T-cell (primary cell): ENCODE measurements at regions not wholly inside any gene's neighbourhood (a gene's known extent, or its start where the extent isn't known, plus 50 kb on each side); places are given as distances from the start of the nearest gene placed in this dataset.

ENCODE experiments used
- ATAC-seq, 4 experiments: fragments of 200-7000 bp in 3 of 4; fragments of 150-1000 bp in 1 of 4; cut with Tn5 transposase; replicated peaks in 1 of 4; 1 replicate in 3 of 4; 2 replicates in 1 of 4; pipeline ENCODE4 v1.10.0; 2021; ENCODE audit warnings: moderate library complexity in 3 of 4, mild to moderate bottlenecking in 2 of 4, moderate number of reproducible peaks in 1 of 4
- CTCF ChIA-PET, 2 donors: fragments of 300-600 bp; sonication (Branson Sonifier 250); formaldehyde crosslinking; loops; one replicate each; lab custom pipeline; 2022; ENCODE audit warnings: antibody characterized with exemption in 2 of 2; lab: Charles Lee
- POLR2A ChIA-PET, 2 donors: fragments of 300-600 bp; sonication (Branson Sonifier 250); formaldehyde crosslinking; loops; one replicate each; lab custom pipeline; 2022; ENCODE audit warnings: antibody characterized with exemption in 2 of 2; lab: Charles Lee
- DNase-seq, 35 experiments: peaks; one replicate each; pipeline versions ENCODE4 v3.0.0 to v3.0.0-alpha.2; 2013 to 2023
- H3K27ac ChIP-seq: one replicate; pipeline ENCODE4 v1.5.1; 2013; ENCODE audit warnings: low read length
- H3K27me3 ChIP-seq, 2 experiments: replicated peaks in 1 of 2; 1 replicate in 1 of 2; 2 replicates in 1 of 2; pipeline versions ENCODE4 v1.6.1 to v1.7.0; 2013; ENCODE audit warnings: low read length in 1 of 2, mixed read lengths in 1 of 2; ENCODE audit not compliant: control insufficient read depth in 2 of 2, insufficient read depth in 2 of 2; ENCODE audit errors: extremely low read depth in 1 of 2
- H3K36me3 ChIP-seq, 2 donors: 1 replicate in 1 of 2; 2 replicates in 1 of 2; pipeline versions ENCODE4 v1.6.1 to v1.7.0; 2013; ENCODE audit warnings: low read length in 1 of 2; ENCODE audit not compliant: control insufficient read depth in 2 of 2, insufficient read depth in 1 of 2; ENCODE audit errors: extremely low read depth in 1 of 2
- H3K4me1 ChIP-seq, 2 experiments: 1 replicate in 1 of 2; 2 replicates in 1 of 2; pipeline versions ENCODE4 v1.6.1 to v1.7.0; 2013; ENCODE audit warnings: low read length in 2 of 2, mixed read lengths in 1 of 2; ENCODE audit not compliant: insufficient read depth in 2 of 2, control insufficient read depth in 1 of 2; ENCODE audit errors: extremely low read depth in 1 of 2
- H3K4me3 ChIP-seq, 2 donors: 1 replicate in 1 of 2; 2 replicates in 1 of 2; pipeline versions ENCODE4 v1.5.1 to v1.7.0; 2013; ENCODE audit warnings: mild to moderate bottlenecking in 2 of 2, low read length in 1 of 2, moderate library complexity in 1 of 2; ENCODE audit not compliant: control insufficient read depth in 1 of 2; ENCODE audit errors: extremely low read depth in 1 of 2
- H3K9me3 ChIP-seq: 2 replicates; pipeline ENCODE4 v1.7.0; 2013
- H3K27ac Mint-ChIP-seq, 2 donors: one replicate each; pipeline ENCODE4 v1.8.0; 2020 to 2021; ENCODE audit warnings: mild to moderate bottlenecking in 2 of 2, mixed read lengths in 2 of 2
- H3K27me3 Mint-ChIP-seq, 2 donors: one replicate each; pipeline ENCODE4 v1.8.0; 2021 to 2022; ENCODE audit warnings: mixed read lengths in 2 of 2
- H3K36me3 Mint-ChIP-seq: one replicate; pipeline ENCODE4 v1.8.0; 2021; ENCODE audit warnings: mixed read lengths
- H3K4me1 Mint-ChIP-seq, 3 donors: one replicate each; pipeline ENCODE4 v1.8.0; 2020 to 2022; ENCODE audit warnings: mixed read lengths in 3 of 3, mild to moderate bottlenecking in 1 of 3
- H3K4me3 Mint-ChIP-seq, 3 donors: one replicate each; pipeline ENCODE4 v1.8.0; 2020 to 2022; ENCODE audit warnings: mild to moderate bottlenecking in 3 of 3, mixed read lengths in 3 of 3, moderate library complexity in 3 of 3
- H3K9me3 Mint-ChIP-seq, 3 donors: one replicate each; pipeline ENCODE4 v1.8.0; 2020 to 2022; ENCODE audit warnings: mixed read lengths in 3 of 3
- WGBS: methylation state at CpG from one replicate; pipeline ENCODE4 v1.1.5; 2013; ENCODE audit warnings: missing lambda C conversion rate; ENCODE audit not compliant: insufficient coverage; 5-methylcytosine and 5-hydroxymethylcytosine counted together

DNA sequence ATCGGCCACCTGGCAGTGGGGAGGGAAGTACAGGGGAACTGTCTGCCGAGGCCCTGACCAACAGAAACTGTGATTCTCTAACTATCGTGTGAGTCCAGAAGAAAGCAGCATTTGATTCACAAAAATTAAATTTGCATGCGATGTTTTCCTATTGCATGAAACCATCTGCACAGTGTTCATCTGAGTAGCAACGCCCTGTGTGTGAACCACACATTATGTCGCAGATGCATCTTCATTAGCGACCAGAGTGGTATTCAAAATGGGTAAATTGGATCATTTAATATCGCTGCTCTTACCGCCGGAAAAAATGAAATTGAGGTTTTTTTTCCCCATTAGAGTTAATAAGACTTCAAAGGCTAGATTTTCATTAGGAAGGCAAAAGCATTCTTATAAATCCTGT, 260.6 kb downstream of the ABCC12 start:
- Mint-ChIP-seq H3K4me3 (no peak overlapping the region), H3K9me3 (peaks cover 0 to 24% (median 13%) of the 10 kb centered on the region in 3 donors), H3K36me3 (no peaks in the 10 kb centered on the region), H3K27me3 (peaks cover 2 to 6% of the 10 kb centered on the region in 2 donors), H3K27ac (no peak overlapping the region), H3K4me1 (no peaks in the 10 kb centered on the region)
- no peaks in the 10 kb centered on the region for H3K4me1 ChIP-seq
- 85% methylated on average over 4 of the region's 10 CpGs for WGBS
- ATAC-seq (no peak), DNase-seq (no peak)
- ChIA-PET POLR2A (no interaction called here), CTCF (no interaction called here)
- H3K27ac ChIP-seq = no peak overlapping the region
- no peaks in the 10 kb centered on the region for H3K36me3 ChIP-seq
- H3K4me3 ChIP-seq = no peak overlapping the region
- H3K9me3 ChIP-seq = no peaks in the 10 kb centered on the region
- peaks cover 0 to 19% of the 10 kb centered on the region in 2 experiments for H3K27me3 ChIP-seq

DNA sequence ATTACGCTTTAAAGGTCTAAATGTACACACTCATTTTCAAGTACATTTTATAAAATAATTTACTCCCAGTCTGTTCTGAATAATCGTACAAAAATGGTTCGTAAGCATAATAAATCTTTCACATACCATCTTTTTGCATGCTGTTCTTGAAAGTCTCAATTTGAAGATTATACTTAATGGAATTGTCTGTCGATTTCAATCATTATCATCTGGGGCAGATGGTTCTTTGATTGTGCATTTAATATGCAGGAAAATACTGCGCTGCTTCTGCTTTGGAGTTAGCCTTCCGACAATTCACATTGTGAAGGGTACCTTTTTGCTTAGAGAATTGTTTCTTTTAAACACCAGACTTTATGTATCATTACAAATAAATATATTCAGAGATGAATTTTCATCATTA, 262.8 kb downstream of the ABCC12 start:
- H3K4me3 ChIP-seq = no peak overlapping the region
- H3K9me3 Mint-ChIP-seq = peaks cover 0 to 15% (median 9%) of the 10 kb centered on the region in 3 donors
- no peaks in the 10 kb centered on the region for H3K36me3 ChIP-seq
- no peaks in the 10 kb centered on the region for H3K4me1 Mint-ChIP-seq
- no peak overlapping the region for H3K27ac ChIP-seq
- ChIA-PET POLR2A (no interaction called here), CTCF (no interaction called here)
- no peak overlapping the region for H3K4me3 Mint-ChIP-seq
- DNase-seq (no peak), ATAC-seq (no peak)
- H3K4me1 ChIP-seq = no peaks in the 10 kb centered on the region
- H3K9me3 ChIP-seq = no peaks in the 10 kb centered on the region
- WGBS = no CpG with 5 or more reads among the region's 6 CpGs
- peaks cover 10 to 14% of the 10 kb centered on the region in 2 donors for H3K27me3 Mint-ChIP-seq
- H3K27me3 ChIP-seq = peaks cover 0 to 19% of the 10 kb centered on the region in 2 experiments
- no peak overlapping the region for H3K27ac Mint-ChIP-seq
- H3K36me3 Mint-ChIP-seq = no peaks in the 10 kb centered on the region

DNA sequence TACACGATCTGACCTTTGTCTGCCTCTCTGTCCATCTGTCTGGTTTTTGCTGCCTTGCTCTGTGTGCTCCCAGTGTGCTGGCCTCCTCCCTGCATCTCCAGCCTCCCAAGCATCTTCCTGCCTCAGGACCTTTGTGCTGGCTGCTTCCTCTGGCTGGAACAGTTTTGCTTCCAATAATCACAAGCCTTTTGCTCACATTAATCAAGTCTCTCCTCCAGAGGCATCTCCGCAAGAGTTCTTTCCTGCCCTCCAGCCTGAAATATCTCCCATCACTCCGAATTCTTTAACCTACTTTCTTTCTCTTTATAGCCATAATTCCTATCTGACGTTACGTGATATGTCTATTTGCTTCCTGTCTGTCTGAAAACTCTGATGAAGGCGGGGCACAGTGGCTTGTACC, 267.1 kb downstream of the ABCC12 start:
- no peak overlapping the region for H3K4me3 ChIP-seq
- WGBS = 77% methylated on average over 3 of the region's 6 CpGs
- CTCF ChIA-PET = no interaction called here
- POLR2A ChIA-PET = no interaction called here
- Mint-ChIP-seq H3K9me3 (peaks cover 2 to 12% (median 4%) of the 10 kb centered on the region in 3 donors), H3K36me3 (no peaks in the 10 kb centered on the region), H3K4me1 (no peaks in the 10 kb centered on the region), H3K4me3 (no peak overlapping the region), H3K27me3 (peaks cover 16 to 23% of the 10 kb centered on the region in 2 donors), H3K27ac (no peak overlapping the region)
- DNase-seq (no peak), ATAC-seq (no peak)
- H3K9me3 ChIP-seq = no peaks in the 10 kb centered on the region
- H3K27me3 ChIP-seq = peaks cover 0 to 12% of the 10 kb centered on the region in 2 experiments
- H3K36me3 ChIP-seq = no peaks in the 10 kb centered on the region
- no peaks in the 10 kb centered on the region for H3K4me1 ChIP-seq
- H3K27ac ChIP-seq = no peak overlapping the region

DNA sequence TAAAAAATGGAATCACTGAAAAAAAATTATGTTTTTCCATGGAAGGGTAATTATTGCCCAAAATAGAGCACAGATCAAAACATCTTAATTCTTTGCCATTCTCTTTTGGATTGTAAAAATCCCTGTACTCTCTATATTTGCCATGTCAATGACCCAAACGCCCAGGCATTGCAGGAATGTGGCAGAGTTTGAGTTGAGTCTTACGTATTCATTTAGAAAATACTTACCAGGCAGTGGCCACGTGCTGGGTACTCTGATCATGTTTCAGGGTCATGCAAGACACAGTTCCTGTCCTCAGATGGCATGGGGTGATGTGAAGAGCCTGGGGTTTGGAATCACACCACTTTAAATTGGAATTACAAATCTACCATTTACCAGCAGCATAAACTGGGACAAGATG, 267.7 kb downstream of the ABCC12 start:
- no peak overlapping the region for H3K4me3 Mint-ChIP-seq

DNA sequence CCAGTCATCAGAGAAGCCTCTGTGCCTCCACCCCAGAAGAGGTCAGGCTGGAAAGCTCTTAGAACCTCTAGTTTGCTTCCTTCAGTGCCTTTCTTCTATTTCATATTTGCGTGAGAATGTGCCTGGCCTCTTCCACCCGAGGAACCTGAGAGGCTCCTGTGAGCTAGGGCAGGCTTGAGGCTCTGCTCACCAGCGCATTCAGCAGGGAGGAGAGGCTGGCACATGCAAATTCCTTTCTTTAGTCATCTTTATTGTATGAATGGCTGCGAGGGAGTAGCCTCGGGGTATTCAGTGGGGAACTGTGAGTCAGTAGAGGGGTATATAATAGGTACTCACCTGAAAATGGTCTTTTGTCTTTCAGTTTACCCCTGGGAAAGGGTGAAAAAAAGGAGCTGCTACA, 268.3 kb downstream of the ABCC12 start:
- 34% methylated on average over 4 of the region's 5 CpGs for WGBS
- ChIA-PET POLR2A (no interaction called here), CTCF (no interaction called here)
- Mint-ChIP-seq H3K9me3 (peaks cover 2 to 12% (median 4%) of the 10 kb centered on the region in 3 donors), H3K27me3 (peaks cover 16 to 23% of the 10 kb centered on the region in 2 donors), H3K4me1 (no peaks in the 10 kb centered on the region), H3K27ac (no peak overlapping the region), H3K36me3 (no peaks in the 10 kb centered on the region), H3K4me3 (no peak overlapping the region)
- H3K4me1 ChIP-seq = no peaks in the 10 kb centered on the region
- H3K36me3 ChIP-seq = no peaks in the 10 kb centered on the region
- DNase-seq (no peak), ATAC-seq (no peak)
- no peaks in the 10 kb centered on the region for H3K9me3 ChIP-seq
- H3K4me3 ChIP-seq = no peak overlapping the region
- H3K27me3 ChIP-seq = peaks cover 0 to 9% of the 10 kb centered on the region in 2 experiments
- H3K27ac ChIP-seq = no peak overlapping the region

More for the DNA sequence above, 267.7 kb downstream of the ABCC12 start:
- H3K27me3 Mint-ChIP-seq = peaks cover 16 to 23% of the 10 kb centered on the region in 2 donors
- CTCF ChIA-PET = no interaction called here
- ATAC-seq = no peak
- WGBS = 40% methylated on average over 2 of the region's 3 CpGs
- peaks cover 2 to 12% (median 4%) of the 10 kb centered on the region in 3 donors for H3K9me3 Mint-ChIP-seq
- Histone ChIP-seq H3K27ac (no peak overlapping the region), H3K36me3 (no peaks in the 10 kb centered on the region), H3K9me3 (no peaks in the 10 kb centered on the region), H3K4me1 (no peaks in the 10 kb centered on the region), H3K4me3 (no peak overlapping the region), H3K27me3 (peaks cover 0 to 9% of the 10 kb centered on the region in 2 experiments)
- H3K27ac Mint-ChIP-seq = no peak overlapping the region
- DNase-seq = no peak
- POLR2A ChIA-PET = no interaction called here
- H3K36me3 Mint-ChIP-seq = no peaks in the 10 kb centered on the region
- no peaks in the 10 kb centered on the region for H3K4me1 Mint-ChIP-seq

DNA sequence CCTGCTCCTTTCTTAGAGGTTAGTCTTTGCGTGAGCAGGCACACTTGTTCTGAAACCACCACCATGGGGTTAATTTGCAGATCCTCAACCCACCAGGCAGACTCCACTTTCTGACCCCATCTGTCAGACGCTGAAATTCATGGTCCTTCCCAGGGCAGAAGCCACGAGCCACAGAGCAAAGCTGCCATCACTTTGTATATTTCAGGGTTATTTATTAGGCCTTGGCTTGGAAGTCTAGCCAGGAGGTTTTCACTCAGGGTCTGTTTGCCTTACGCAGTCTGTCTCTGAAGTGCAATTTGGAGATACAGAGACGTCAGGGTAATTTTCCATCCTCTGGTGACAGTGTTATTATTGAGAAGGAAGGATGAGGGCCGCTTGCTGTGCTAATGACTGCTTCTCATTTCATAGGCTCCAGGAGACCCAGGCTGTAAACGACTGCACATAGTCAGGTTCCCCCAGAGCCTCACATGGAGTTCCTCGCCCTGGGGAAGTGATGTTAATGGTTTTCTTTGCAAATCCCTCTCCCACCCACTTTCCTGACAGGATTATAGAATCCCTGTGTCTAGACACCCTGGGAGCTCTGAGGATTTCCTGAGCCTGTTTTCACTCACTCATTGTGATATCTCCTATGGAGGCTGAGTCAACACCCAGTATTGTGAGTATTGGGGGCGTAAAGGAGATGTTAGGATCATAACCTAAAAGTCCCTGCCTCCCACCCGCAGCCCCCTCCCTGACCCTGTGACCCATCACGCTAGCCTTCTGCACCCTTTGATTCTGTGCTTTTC, 269.0 kb downstream of the ABCC12 start:
- no peak for DNase-seq
- H3K4me1 Mint-ChIP-seq = no peaks in the 10 kb centered on the region
- ChIA-PET POLR2A (no interaction called here), CTCF (no interaction called here)
- no peak overlapping the region for H3K27ac Mint-ChIP-seq
- peaks cover 16 to 23% of the 10 kb centered on the region in 2 donors for H3K27me3 Mint-ChIP-seq
- 17% methylated on average over 5 of the region's 11 CpGs for WGBS
- Histone ChIP-seq H3K27ac (no peak overlapping the region), H3K36me3 (no peaks in the 10 kb centered on the region), H3K4me3 (no peak overlapping the region), H3K27me3 (peaks cover 0 to 9% of the 10 kb centered on the region in 2 experiments), H3K9me3 (no peaks in the 10 kb centered on the region), H3K4me1 (no peaks in the 10 kb centered on the region)
- no peak for ATAC-seq
- no peaks in the 10 kb centered on the region for H3K36me3 Mint-ChIP-seq
- H3K9me3 Mint-ChIP-seq = peaks cover 2 to 12% (median 4%) of the 10 kb centered on the region in 3 donors
- H3K4me3 Mint-ChIP-seq = no peak overlapping the region
